ENCODE measurements at regions not wholly inside any gene's neighbourhood (a gene's known extent, or its start where the extent isn't known, plus 50 kb on each side); places are given as distances from the start of the nearest gene placed in this dataset.
"Not testable (repeated sequence)": the region's sequence is repeated elsewhere in the genome, so short reads cannot be mapped to it uniquely, and the experiment has no call there.

- H3K4me1 Mint-ChIP-seq (ENCODE audit: low read depth): no peaks in the 10 kb centered on the region
- H3K36me3 Mint-ChIP-seq (ENCODE audit: low read depth): no peaks in the 10 kb centered on the region
- H3K9me3 Mint-ChIP-seq: peaks cover 45% of the 10 kb centered on the region
- H3K27me3 Mint-ChIP-seq: no peaks in the 10 kb centered on the region
- intact Hi-C loops (cut with micrococcal nuclease): no loop called here
- H3K4me3 Mint-ChIP-seq: no peak overlapping the region
- H3K27ac Mint-ChIP-seq: no peak overlapping the region
Measured at GRCh38 chr12:60216226-60216625, 620.4 kb downstream of the SLC16A7 start.

- no peaks in the 10 kb centered on the region for H3K36me3 Mint-ChIP-seq (ENCODE audit: low read depth)
- no peaks in the 10 kb centered on the region for H3K27me3 Mint-ChIP-seq
Measured at GRCh38 chr12:60223242-60223641, 627.4 kb downstream of the SLC16A7 start.

GRCh38 chr12:60225216-60226000 is 629.6 kb downstream of the SLC16A7 start:
- intact Hi-C loops (cut with micrococcal nuclease): no loop called here
- Mint-ChIP-seq H3K36me3 (ENCODE audit: low read depth) (no peaks in the 10 kb centered on the region), H3K27ac (no peak overlapping the region), H3K4me1 (ENCODE audit: low read depth) (no peaks in the 10 kb centered on the region), H3K4me3 (no peak overlapping the region), H3K27me3 (no peaks in the 10 kb centered on the region), H3K9me3 (peaks cover 37% of the 10 kb centered on the region)

More at GRCh38 chr12:60223242-60223641, 627.4 kb downstream of the SLC16A7 start:
- Mint-ChIP-seq H3K9me3 (peaks cover 37% of the 10 kb centered on the region), H3K27ac (no peak overlapping the region), H3K4me3 (no peak overlapping the region), H3K4me1 (ENCODE audit: low read depth) (no peaks in the 10 kb centered on the region)
- intact Hi-C loops (cut with micrococcal nuclease): no loop called here

- Mint-ChIP-seq H3K36me3 (ENCODE audit: low read depth) (no peaks in the 10 kb centered on the region), H3K27ac (no peak overlapping the region), H3K4me3 (no peak overlapping the region), H3K27me3 (no peaks in the 10 kb centered on the region), H3K4me1 (ENCODE audit: low read depth) (no peaks in the 10 kb centered on the region), H3K9me3 (peaks cover 55% of the 10 kb centered on the region)
- intact Hi-C loops (cut with micrococcal nuclease): no loop called here
Measured at GRCh38 chr12:60227916-60228315, 632.1 kb downstream of the SLC16A7 start.

- Mint-ChIP-seq H3K36me3 (ENCODE audit: low read depth) (no peaks in the 10 kb centered on the region), H3K9me3 (peaks cover 54% of the 10 kb centered on the region), H3K4me1 (ENCODE audit: low read depth) (no peaks in the 10 kb centered on the region), H3K4me3 (no peak overlapping the region), H3K27ac (no peak overlapping the region), H3K27me3 (no peaks in the 10 kb centered on the region)
- intact Hi-C loops (cut with micrococcal nuclease): no loop called here
Measured at GRCh38 chr12:60230056-60230455, 634.2 kb downstream of the SLC16A7 start.

GRCh38 chr12:60231303-60231702 is 635.5 kb downstream of the SLC16A7 start:
- H3K27ac Mint-ChIP-seq: no peak overlapping the region
- intact Hi-C loops (cut with micrococcal nuclease): no loop called here
- H3K9me3 Mint-ChIP-seq: peaks cover 54% of the 10 kb centered on the region
- H3K36me3 Mint-ChIP-seq (ENCODE audit: low read depth): no peaks in the 10 kb centered on the region
- no peak overlapping the region for H3K4me3 Mint-ChIP-seq
- no peaks in the 10 kb centered on the region for H3K4me1 Mint-ChIP-seq (ENCODE audit: low read depth)
- H3K27me3 Mint-ChIP-seq: no peaks in the 10 kb centered on the region

- intact Hi-C loops (cut with micrococcal nuclease): no loop called here
- Mint-ChIP-seq H3K4me3 (no peak overlapping the region), H3K36me3 (ENCODE audit: low read depth) (no peaks in the 10 kb centered on the region), H3K27me3 (no peaks in the 10 kb centered on the region), H3K9me3 (peaks cover 58% of the 10 kb centered on the region), H3K27ac (no peak overlapping the region), H3K4me1 (ENCODE audit: low read depth) (no peaks in the 10 kb centered on the region)
Measured at GRCh38 chr12:60231976-60232907, 636.4 kb downstream of the SLC16A7 start.

- H3K4me1 Mint-ChIP-seq (ENCODE audit: low read depth); H3K4me3 Mint-ChIP-seq; intact Hi-C loops (cut with micrococcal nuclease); H3K27me3 Mint-ChIP-seq; H3K27ac Mint-ChIP-seq; H3K36me3 Mint-ChIP-seq (ENCODE audit: low read depth): not testable (repeated sequence)
- H3K9me3 Mint-ChIP-seq: peaks cover 72% of the 10 kb centered on the region
Measured at GRCh38 chr12:60234611-60235195, 638.9 kb downstream of the SLC16A7 start.

- Mint-ChIP-seq H3K4me3 (no peak overlapping the region), H3K9me3 (peaks cover 72% of the 10 kb centered on the region), H3K27me3 (no peaks in the 10 kb centered on the region), H3K36me3 (ENCODE audit: low read depth) (no peaks in the 10 kb centered on the region), H3K27ac (no peak overlapping the region), H3K4me1 (ENCODE audit: low read depth) (no peaks in the 10 kb centered on the region)
- intact Hi-C loops (cut with micrococcal nuclease): no loop called here
Measured at GRCh38 chr12:60235261-60235660, 639.4 kb downstream of the SLC16A7 start.

- H3K4me3 Mint-ChIP-seq: not testable (repeated sequence)
Measured at GRCh38 chr12:60236416-60236815, 640.6 kb downstream of the SLC16A7 start.

GRCh38 chr12:60240891-60241290 is 645.1 kb downstream of the SLC16A7 start:
- no peaks in the 10 kb centered on the region for H3K36me3 Mint-ChIP-seq (ENCODE audit: low read depth)
- H3K9me3 Mint-ChIP-seq: peaks cover 46% of the 10 kb centered on the region
- no peaks in the 10 kb centered on the region for H3K4me1 Mint-ChIP-seq (ENCODE audit: low read depth)
- no peak overlapping the region for H3K27ac Mint-ChIP-seq
- intact Hi-C loops (cut with micrococcal nuclease): no loop called here
- no peak overlapping the region for H3K4me3 Mint-ChIP-seq
- H3K27me3 Mint-ChIP-seq: no peaks in the 10 kb centered on the region

More at GRCh38 chr12:60236416-60236815, 640.6 kb downstream of the SLC16A7 start:
- H3K27me3 Mint-ChIP-seq; H3K36me3 Mint-ChIP-seq (ENCODE audit: low read depth); intact Hi-C loops (cut with micrococcal nuclease); H3K4me1 Mint-ChIP-seq (ENCODE audit: low read depth); H3K27ac Mint-ChIP-seq: not testable (repeated sequence)
- peaks cover 63% of the 10 kb centered on the region for H3K9me3 Mint-ChIP-seq

- H3K9me3 Mint-ChIP-seq: peaks cover 9% of the 10 kb centered on the region
- H3K4me1 Mint-ChIP-seq (ENCODE audit: low read depth): no peaks in the 10 kb centered on the region
- no peaks in the 10 kb centered on the region for H3K36me3 Mint-ChIP-seq (ENCODE audit: low read depth)
- H3K27ac Mint-ChIP-seq: no peak overlapping the region
- no peaks in the 10 kb centered on the region for H3K27me3 Mint-ChIP-seq
- intact Hi-C loops (cut with micrococcal nuclease): no loop called here
- H3K4me3 Mint-ChIP-seq: no peak overlapping the region
Measured at GRCh38 chr12:60251091-60251490, 655.3 kb downstream of the SLC16A7 start.

GRCh38 chr12:60252359-60253096 is 656.7 kb downstream of the SLC16A7 start:
- Mint-ChIP-seq H3K36me3 (ENCODE audit: low read depth) (no peaks in the 10 kb centered on the region), H3K4me3 (no peak overlapping the region), H3K4me1 (ENCODE audit: low read depth) (no peaks in the 10 kb centered on the region), H3K27ac (no peak overlapping the region), H3K9me3 (peaks cover 9% of the 10 kb centered on the region), H3K27me3 (no peaks in the 10 kb centered on the region)
- intact Hi-C loops (cut with micrococcal nuclease): no loop called here
